Endothelial cell of umbilical vein (primary cell): ENCODE measurements at regions not wholly inside any gene's neighbourhood (a gene's known extent, or its start where the extent isn't known, plus 50 kb on each side); places are given as distances from the start of the nearest gene placed in this dataset.

Source experiments
- BruUV-seq: library from RNA; stranded (reverse); fragments of 400-500 nt; replicated peaks from 2 replicates; lab custom pipeline; 2021; lab: Mats Ljungman, UMichigan
- CTCF ChIA-PET: fragments of 300-600, 350-600 bp; sonication (Branson Sonifier 250); formaldehyde crosslinking; loops from one replicate; lab custom pipeline; 2021; ENCODE audit warnings: antibody characterized with exemption, inconsistent platforms; lab: Charles Lee
- POLR2A ChIA-PET: fragments of 300-600, 350-600 bp; sonication (Branson Sonifier 250); formaldehyde crosslinking; loops from one replicate; lab custom pipeline; 2021; ENCODE audit warnings: antibody characterized with exemption, inconsistent platforms; lab: Charles Lee
- DNase-seq: peaks from one replicate; pipeline ENCODE4 v3.0.0-alpha.2; 2011; ENCODE audit warnings: low read depth, low spot score
- FAIRE-seq: peaks from 2 replicates; lab custom pipeline; 2011; peaks lifted over from hg19 to GRCh38; lab: Jason Lieb, UNC
- H2AFZ ChIP-seq: 2 replicates; pipeline ENCODE4 v1.6.0; 2012; ENCODE audit warnings: low read depth, low read length, control low read depth, inconsistent platforms
- H3K27ac ChIP-seq: 2 replicates; pipeline ENCODE4 v1.5.1; 2011; ENCODE audit warnings: low read depth, mild to moderate bottlenecking, control low read depth, low read length, moderate library complexity; ENCODE audit not compliant: insufficient read depth
- H3K27me3 ChIP-seq, 2 experiments: 2 replicates each; pipeline versions ENCODE4 v1.6.0 to v1.6.1; 2011; ENCODE audit warnings: low read length in 2 of 2, mixed read lengths in 1 of 2; ENCODE audit not compliant: control insufficient read depth in 2 of 2, insufficient read depth in 2 of 2
- H3K36me3 ChIP-seq, 2 experiments: 2 replicates in 1 of 2; 3 replicates in 1 of 2; pipeline ENCODE4 v1.5.1; 2011; ENCODE audit warnings: low read length in 2 of 2, mild to moderate bottlenecking in 1 of 2, moderate library complexity in 1 of 2; ENCODE audit not compliant: control insufficient read depth in 2 of 2, insufficient read depth in 2 of 2; ENCODE audit errors: extremely low read depth in 1 of 2
- H3K4me1 ChIP-seq: 3 replicates; pipeline ENCODE4 v1.5.1; 2011; ENCODE audit warnings: mild to moderate bottlenecking, low read length; ENCODE audit not compliant: control insufficient read depth, insufficient read depth; ENCODE audit errors: extremely low read depth
- H3K4me2 ChIP-seq: 2 replicates; pipeline ENCODE4 v1.6.1; 2011; ENCODE audit warnings: low read length, control low read depth, mixed read lengths; ENCODE audit not compliant: insufficient read depth
- H3K4me3 ChIP-seq, 3 experiments: fragments of 200-600 bp in 1 of 3; sonication (generic), shearing (Covaris generic) in 1 of 3; replicated peaks in 1 of 3; 2 replicates each; pipeline ENCODE4 v1.5.1; 2011 to 2016; ENCODE audit warnings: control low read depth in 3 of 3, low read length in 3 of 3, mild to moderate bottlenecking in 2 of 3, inconsistent platforms in 1 of 3, low read depth in 1 of 3, moderate library complexity in 1 of 3; ENCODE audit not compliant: insufficient read depth in 1 of 3
- H3K79me2 ChIP-seq: 2 replicates; pipeline ENCODE4 v1.6.0; 2012; ENCODE audit warnings: low read length, inconsistent platforms; ENCODE audit not compliant: control insufficient read depth, insufficient read depth
- H3K9ac ChIP-seq: replicated peaks from 2 replicates; pipeline ENCODE3; 2011; ENCODE audit warnings: low read length, control low read depth; ENCODE audit not compliant: insufficient read depth; ENCODE audit errors: extremely low read depth
- H3K9me1 ChIP-seq: replicated peaks from 3 replicates; pipeline ENCODE4 v1.6.0; 2011; ENCODE audit warnings: mild to moderate bottlenecking, low read length; ENCODE audit not compliant: control insufficient read depth, insufficient read depth; ENCODE audit errors: extremely low read depth
- H3K9me3 ChIP-seq: replicated peaks from 2 replicates; pipeline ENCODE4 v1.5.1; 2012; ENCODE audit warnings: low read length, inconsistent platforms; ENCODE audit not compliant: control insufficient read depth, insufficient read depth
- H4K20me1 ChIP-seq: replicated peaks from 2 replicates; pipeline ENCODE3; 2011; ENCODE audit warnings: mild to moderate bottlenecking, low read length; ENCODE audit not compliant: control insufficient read depth, insufficient read depth; ENCODE audit errors: extremely low read depth
- CTCF ChIP-seq, 2 donors: IDR thresholded peaks; 1 replicate in 1 of 2; 2 replicates in 1 of 2; pipeline ENCODE4 v1.5.1; 2011; ENCODE audit warnings: low read length in 2 of 2, mild to moderate bottlenecking in 2 of 2, moderate library complexity in 2 of 2, control low read depth in 1 of 2, inconsistent platforms in 1 of 2, low read depth in 1 of 2; ENCODE audit not compliant: insufficient read depth in 1 of 2; ENCODE audit errors: extremely low read depth in 1 of 2
- EZH2 ChIP-seq: IDR thresholded peaks from 2 replicates; pipeline ENCODE4 v1.6.1; 2012; ENCODE audit warnings: borderline replicate concordance, low read depth, mild to moderate bottlenecking, moderate library complexity, low read length, inconsistent platforms; ENCODE audit not compliant: severe bottlenecking
- FOS ChIP-seq: IDR thresholded peaks from 2 replicates; pipeline ENCODE4 v1.6.1; 2011; ENCODE audit warnings: mild to moderate bottlenecking, low read length, moderate library complexity, borderline replicate concordance; ENCODE audit not compliant: insufficient read depth
- GATA2 ChIP-seq: IDR thresholded peaks from 2 replicates; pipeline ENCODE4 v1.7.0; 2011; ENCODE audit warnings: low read depth, mild to moderate bottlenecking, moderate library complexity, mixed read lengths, low read length; ENCODE audit not compliant: insufficient read length, insufficient read depth
- JUN ChIP-seq: IDR thresholded peaks from 2 replicates; pipeline ENCODE4 v1.6.1; 2011; ENCODE audit warnings: borderline replicate concordance, low read depth; ENCODE audit not compliant: insufficient read length, insufficient read depth
- MAX ChIP-seq: IDR thresholded peaks from 2 replicates; pipeline ENCODE4 v1.6.1; 2011; ENCODE audit not compliant: insufficient read depth, insufficient read length
- MYC ChIP-seq: IDR thresholded peaks from one replicate; pipeline ENCODE4 v1.6.1; 2011; ENCODE audit warnings: mild to moderate bottlenecking, low read depth, low read length
- POLR2A ChIP-seq: IDR thresholded peaks from 2 replicates; pipeline ENCODE4 v1.6.1; 2012; ENCODE audit warnings: low read depth, mild to moderate bottlenecking, control low read depth, low read length
- POLR2AphosphoS5 ChIP-seq: IDR thresholded peaks from 2 replicates; pipeline ENCODE4 v1.6.1; 2012; ENCODE audit warnings: low read depth, mild to moderate bottlenecking, control low read depth, low read length, moderate library complexity; ENCODE audit not compliant: insufficient read depth
- dilution Hi-C: fragments of 300-500 bp; cut with MboI; formaldehyde crosslinking; loops from one replicate; pipeline ENCODE4 v1.15.0; 2019; ENCODE audit warnings: low sequenced_read_pairs; ENCODE audit not compliant: extremely low pct_ligation_motif_present
- intact Hi-C: fragments of 100-400 bp; cut with micrococcal nuclease; formaldehyde crosslinking; loops from one replicate; pipeline ENCODE4 v1.10.0; 2022

DNA sequence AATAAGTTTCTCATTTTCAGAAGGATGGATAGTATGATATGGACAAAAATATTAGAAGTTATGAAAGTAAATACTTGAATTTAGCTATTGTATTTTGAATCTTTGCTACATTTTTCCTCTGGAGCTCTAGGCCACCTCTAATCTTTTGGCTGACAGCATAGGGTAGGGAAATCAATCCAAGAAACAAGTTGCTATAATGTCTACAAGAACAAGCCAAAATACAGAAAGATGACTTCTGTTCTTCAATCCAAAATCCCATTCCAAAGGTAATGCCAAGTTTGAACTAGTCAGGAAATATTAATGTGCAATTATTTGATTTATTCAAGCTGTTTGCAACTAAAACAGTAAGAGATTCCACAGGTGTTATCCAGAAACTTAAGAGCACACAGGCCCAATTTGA lies 1323.1 kb downstream of the ADGRL3 start:
- FAIRE-seq (no peak), DNase-seq (no peak)
- CTCF ChIA-PET, result no interaction called here
- Histone ChIP-seq H3K9me3 (peaks cover 3% of the 10 kb centered on the region), H3K9ac (no peak overlapping the region), H3K27me3 (no peaks in the 10 kb centered on the region), H3K36me3 (no peaks in the 10 kb centered on the region), H4K20me1 (no peaks in the 10 kb centered on the region), H3K4me3 (no peak overlapping the region), H3K79me2 (no peaks in the 10 kb centered on the region), H3K4me1 (no peaks in the 10 kb centered on the region), H3K9me1 (no peaks in the 10 kb centered on the region), H2AFZ (no peak overlapping the region), H3K4me2 (no peak overlapping the region), H3K27ac (no peak overlapping the region)
- intact Hi-C loops, result no loop called here
- dilution Hi-C loops, result no loop called here
- no TSS peak for BruUV-seq
- TF ChIP-seq GATA2 (no peak), MYC (no peak), EZH2 (no peak), CTCF (IDR thresholded peaks at IDR 0.05; ENCODE audit: extremely low read depth in 1 of 2, insufficient read depth in 1 of 2, low read depth in 1 of 2, low read length in 2 of 2) (no peak), JUN (no peak), POLR2A (no peak), MAX (no peak), FOS (no peak), POLR2AphosphoS5 (no peak)
- POLR2A ChIA-PET, result no interaction called here
